Osteoblast (primary cell): ENCODE measurements at regions not wholly inside any gene's neighbourhood (a gene's known extent, or its start where the extent isn't known, plus 50 kb on each side); places are given as distances from the start of the nearest gene placed in this dataset.

Source experiments
- DNase-seq: peaks from one replicate; pipeline ENCODE4 v3.0.0; 2011; ENCODE audit warnings: low spot score, mixed read lengths; ENCODE audit not compliant: insufficient read length; ENCODE audit errors: missing footprints
- H2AFZ ChIP-seq: 2 replicates; pipeline ENCODE4 v1.6.0; 2011; ENCODE audit warnings: mild to moderate bottlenecking, low read length
- H3K27ac ChIP-seq: 2 replicates; pipeline ENCODE4 v1.5.1; 2011; ENCODE audit warnings: mild to moderate bottlenecking, low read depth, low read length, moderate library complexity
- H3K27me3 ChIP-seq: 2 replicates; pipeline ENCODE4 v1.6.0; 2012; ENCODE audit warnings: mild to moderate bottlenecking, control low read depth, inconsistent platforms, low read length, moderate library complexity; ENCODE audit not compliant: insufficient read depth
- H3K36me3 ChIP-seq: 2 replicates; pipeline ENCODE4 v1.5.1; 2011; ENCODE audit warnings: mild to moderate bottlenecking, low read length, control low read depth, moderate library complexity; ENCODE audit not compliant: insufficient read depth
- H3K4me1 ChIP-seq: 2 replicates; pipeline ENCODE4 v1.5.1; 2011; ENCODE audit warnings: mild to moderate bottlenecking, low read length, control low read depth, moderate library complexity; ENCODE audit not compliant: insufficient read depth
- H3K4me2 ChIP-seq: 2 replicates; pipeline ENCODE4 v1.6.0; 2011; ENCODE audit warnings: mild to moderate bottlenecking, low read length; ENCODE audit not compliant: insufficient read depth
- H3K4me3 ChIP-seq: fragments of 200-600 bp; sonication (generic); 3 replicates; pipeline ENCODE4 v1.5.1; 2012; ENCODE audit warnings: mild to moderate bottlenecking, low read length, inconsistent platforms; ENCODE audit not compliant: insufficient read depth
- H3K79me2 ChIP-seq: 2 replicates; pipeline ENCODE4 v1.6.0; 2012; ENCODE audit warnings: mild to moderate bottlenecking, low read length, control low read depth, inconsistent platforms; ENCODE audit not compliant: insufficient read depth
- H3K9me3 ChIP-seq: 2 replicates; pipeline ENCODE4 v1.5.1; 2011; ENCODE audit warnings: low read depth, low read length, control low read depth
- H4K20me1 ChIP-seq: 2 replicates; pipeline ENCODE4 v1.6.0; 2012; ENCODE audit warnings: mild to moderate bottlenecking, low read length, control low read depth; ENCODE audit not compliant: insufficient read depth
- TF ChIP-seq, protein P1 (sequence below): IDR thresholded peaks from 2 replicates; pipeline ENCODE4 v1.5.1; 2011; ENCODE audit warnings: mild to moderate bottlenecking, low read depth, low read length, moderate library complexity; ENCODE audit errors: extremely low read depth

DNA sequence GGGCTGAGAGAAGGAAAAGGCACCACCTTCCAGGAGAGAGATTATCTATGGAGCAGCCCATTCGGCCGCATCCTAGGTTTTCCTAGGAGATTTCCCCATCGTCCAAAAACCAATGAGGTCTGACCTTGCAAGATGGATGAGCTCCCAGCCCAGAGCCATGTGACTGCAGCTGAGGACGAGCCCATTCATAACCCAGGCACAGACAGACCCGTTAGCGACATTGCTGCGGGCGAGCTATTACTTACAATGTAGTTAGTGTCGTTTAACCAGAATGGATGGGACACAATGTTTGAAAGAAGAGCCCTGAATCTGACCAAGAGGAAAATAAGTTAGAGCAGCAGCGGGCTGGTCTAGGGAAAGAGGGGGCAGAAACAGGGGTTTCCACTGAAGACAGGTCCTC, 395.9 kb upstream of the CADM1 start:
- Histone ChIP-seq H3K36me3 (no peaks in the 10 kb centered on the region), H2AFZ (no peak overlapping the region), H3K27ac (no peak overlapping the region), H3K4me3 (no peak overlapping the region), H3K27me3 (no peaks in the 10 kb centered on the region), H3K79me2 (no peaks in the 10 kb centered on the region), H3K9me3 (no peaks in the 10 kb centered on the region), H3K4me1 (no peaks in the 10 kb centered on the region), H4K20me1 (no peaks in the 10 kb centered on the region), H3K4me2 (no peak overlapping the region)
- DNase-seq: no peak
- TF ChIP-seq, protein P1, sequence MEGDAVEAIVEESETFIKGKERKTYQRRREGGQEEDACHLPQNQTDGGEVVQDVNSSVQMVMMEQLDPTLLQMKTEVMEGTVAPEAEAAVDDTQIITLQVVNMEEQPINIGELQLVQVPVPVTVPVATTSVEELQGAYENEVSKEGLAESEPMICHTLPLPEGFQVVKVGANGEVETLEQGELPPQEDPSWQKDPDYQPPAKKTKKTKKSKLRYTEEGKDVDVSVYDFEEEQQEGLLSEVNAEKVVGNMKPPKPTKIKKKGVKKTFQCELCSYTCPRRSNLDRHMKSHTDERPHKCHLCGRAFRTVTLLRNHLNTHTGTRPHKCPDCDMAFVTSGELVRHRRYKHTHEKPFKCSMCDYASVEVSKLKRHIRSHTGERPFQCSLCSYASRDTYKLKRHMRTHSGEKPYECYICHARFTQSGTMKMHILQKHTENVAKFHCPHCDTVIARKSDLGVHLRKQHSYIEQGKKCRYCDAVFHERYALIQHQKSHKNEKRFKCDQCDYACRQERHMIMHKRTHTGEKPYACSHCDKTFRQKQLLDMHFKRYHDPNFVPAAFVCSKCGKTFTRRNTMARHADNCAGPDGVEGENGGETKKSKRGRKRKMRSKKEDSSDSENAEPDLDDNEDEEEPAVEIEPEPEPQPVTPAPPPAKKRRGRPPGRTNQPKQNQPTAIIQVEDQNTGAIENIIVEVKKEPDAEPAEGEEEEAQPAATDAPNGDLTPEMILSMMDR: no peak

DNA sequence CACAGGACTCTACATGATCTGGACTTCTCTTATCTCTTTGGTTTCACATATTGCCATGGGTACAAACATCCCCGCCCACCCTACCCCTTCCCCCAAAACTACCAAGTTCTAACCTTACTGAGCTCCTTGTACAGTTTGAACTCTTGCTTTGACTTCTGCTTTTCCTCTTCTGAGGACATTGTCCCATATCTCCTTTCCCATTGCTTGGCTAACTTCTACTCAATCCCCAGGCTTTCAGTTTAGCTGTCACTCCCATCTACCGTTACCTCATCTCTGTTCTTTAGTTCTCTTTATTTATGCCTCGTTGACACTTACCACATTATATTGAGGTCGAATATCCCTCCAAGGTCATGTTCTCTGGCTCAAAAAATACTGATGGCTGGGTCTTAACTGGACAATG, 393.5 kb upstream of the CADM1 start:
- Histone ChIP-seq H3K27ac (no peak overlapping the region), H3K36me3 (no peaks in the 10 kb centered on the region), H4K20me1 (no peaks in the 10 kb centered on the region), H3K27me3 (no peaks in the 10 kb centered on the region), H3K4me3 (no peak overlapping the region), H3K9me3 (no peaks in the 10 kb centered on the region), H3K79me2 (no peaks in the 10 kb centered on the region), H3K4me1 (no peaks in the 10 kb centered on the region), H3K4me2 (no peak overlapping the region), H2AFZ (no peak overlapping the region)
- TF ChIP-seq, protein P1: no peak
- DNase-seq: no peak

DNA sequence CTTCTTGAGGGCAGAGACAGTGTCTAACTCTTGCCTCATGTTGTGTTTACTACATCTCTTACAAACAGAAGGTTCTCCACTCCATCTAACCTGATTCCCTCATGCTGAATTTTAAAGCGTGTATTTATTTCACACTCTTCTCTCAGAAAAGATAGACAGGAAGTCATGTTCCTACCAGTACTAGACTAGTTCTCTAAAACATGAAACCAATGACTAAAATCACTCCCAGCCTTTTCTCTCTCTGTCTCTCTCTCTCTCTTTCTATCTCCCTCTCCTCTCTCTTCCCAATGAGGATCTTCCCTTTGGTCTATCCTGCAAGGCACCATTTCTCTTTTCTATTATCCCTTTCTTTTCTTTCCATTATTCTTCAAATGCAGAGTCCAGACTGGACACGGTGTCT, 391.9 kb upstream of the CADM1 start:
- H3K27ac ChIP-seq: no peak overlapping the region
- H3K27me3 ChIP-seq: no peaks in the 10 kb centered on the region
- no peak for DNase-seq
- no peaks in the 10 kb centered on the region for H3K9me3 ChIP-seq
- TF ChIP-seq, protein P1: no peak
- no peaks in the 10 kb centered on the region for H3K79me2 ChIP-seq
- no peak overlapping the region for H3K4me3 ChIP-seq
- H3K4me2 ChIP-seq: no peak overlapping the region
- H2AFZ ChIP-seq: no peak overlapping the region
- H3K4me1 ChIP-seq: no peaks in the 10 kb centered on the region
- H3K36me3 ChIP-seq: no peaks in the 10 kb centered on the region
- no peaks in the 10 kb centered on the region for H4K20me1 ChIP-seq

DNA sequence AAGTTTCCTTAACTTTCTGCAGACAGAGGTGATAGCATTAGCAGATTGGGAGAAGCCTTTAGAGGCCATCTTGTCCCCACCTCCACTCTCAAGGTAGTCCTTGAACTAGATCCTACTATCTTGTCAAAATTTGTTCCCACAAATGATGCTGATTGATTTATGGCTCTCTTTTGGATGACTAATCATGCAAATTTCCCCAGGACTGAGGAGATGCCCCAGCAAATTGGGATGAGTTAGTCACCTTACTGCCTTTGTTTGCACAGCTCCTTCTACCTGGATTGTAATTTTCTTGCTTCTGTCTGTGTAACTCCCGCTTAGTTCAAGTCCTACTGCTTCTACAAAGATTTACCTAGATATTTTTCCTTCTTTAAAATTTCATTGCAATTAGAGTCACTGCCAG, 391.4 kb upstream of the CADM1 start:
- TF ChIP-seq, protein P1: no peak
- Histone ChIP-seq H3K4me1 (no peaks in the 10 kb centered on the region), H4K20me1 (no peaks in the 10 kb centered on the region), H3K36me3 (no peaks in the 10 kb centered on the region), H3K79me2 (no peaks in the 10 kb centered on the region), H3K9me3 (no peaks in the 10 kb centered on the region), H3K4me3 (no peak overlapping the region), H3K27me3 (no peaks in the 10 kb centered on the region), H2AFZ (no peak overlapping the region), H3K4me2 (no peak overlapping the region), H3K27ac (no peak overlapping the region)
- no peak for DNase-seq
